ENCODE measurements at regions not wholly inside any gene's neighbourhood (a gene's known extent, or its start where the extent isn't known, plus 50 kb on each side); places are given as distances from the start of the nearest gene placed in this dataset.
"Not testable (repeated sequence)": the region's sequence is repeated elsewhere in the genome, so short reads cannot be mapped to it uniquely, and the experiment has no call there.

DNA sequence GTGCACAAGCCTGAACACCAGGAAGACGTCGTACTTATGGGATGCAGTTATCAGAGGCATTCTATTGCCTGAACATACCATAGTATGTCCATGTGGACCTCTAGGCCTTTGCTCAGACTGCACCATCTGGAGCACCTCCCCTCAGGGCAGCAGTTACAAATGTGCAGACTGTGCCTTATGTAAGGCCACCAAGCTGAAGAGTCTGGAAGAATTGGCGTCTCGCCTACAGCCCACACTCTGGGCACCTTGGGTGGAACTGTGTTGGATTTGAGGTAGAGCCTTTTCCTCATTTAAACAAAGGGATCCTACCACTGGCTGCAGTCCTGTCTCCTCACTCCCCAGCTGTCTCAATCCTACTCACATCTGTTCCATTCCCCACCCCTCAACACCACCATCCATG lies 204.3 kb upstream of the FRMD6 start:
- DNase-seq = no peak

DNA sequence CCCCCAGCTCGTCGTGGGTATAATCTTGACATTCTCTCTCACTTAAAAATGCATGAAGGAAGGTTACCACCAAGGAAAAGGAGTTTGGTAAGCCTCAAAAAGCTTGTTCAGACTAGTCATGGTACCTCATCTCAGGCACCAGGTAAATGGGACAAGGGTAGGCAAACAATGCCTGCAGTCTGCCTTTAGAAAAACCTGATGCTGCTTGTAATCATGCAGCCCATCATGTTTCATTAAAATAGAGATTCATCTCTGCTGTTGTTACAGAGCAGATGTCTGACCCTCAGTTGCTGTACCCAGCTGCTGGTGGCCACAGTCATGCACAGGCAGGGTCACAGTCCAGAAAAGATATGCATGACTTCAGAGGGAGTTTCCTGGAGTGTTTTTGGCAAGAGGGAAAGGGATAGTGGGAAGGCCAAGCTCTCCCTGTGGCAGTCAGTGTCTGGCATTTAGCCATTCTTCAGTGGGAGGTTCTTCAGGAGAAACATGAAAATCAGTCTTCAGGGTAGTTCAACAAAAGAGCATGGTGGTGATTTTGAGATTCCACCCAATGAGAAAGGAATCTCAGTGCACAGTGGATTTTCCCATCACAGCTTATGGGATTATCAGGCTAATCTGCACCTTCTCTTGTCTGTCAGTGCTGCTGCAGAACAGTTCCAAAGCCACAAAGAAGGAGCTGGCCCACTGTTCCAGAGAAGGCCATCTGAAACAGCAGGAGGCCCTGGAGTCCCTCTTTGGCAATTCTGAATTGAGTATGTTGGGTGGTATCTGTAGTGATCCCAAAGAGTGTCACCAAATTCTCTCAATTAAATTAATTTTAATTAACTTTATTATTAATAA lies 202.7 kb upstream of the FRMD6 start:
- no peak for DNase-seq

DNA sequence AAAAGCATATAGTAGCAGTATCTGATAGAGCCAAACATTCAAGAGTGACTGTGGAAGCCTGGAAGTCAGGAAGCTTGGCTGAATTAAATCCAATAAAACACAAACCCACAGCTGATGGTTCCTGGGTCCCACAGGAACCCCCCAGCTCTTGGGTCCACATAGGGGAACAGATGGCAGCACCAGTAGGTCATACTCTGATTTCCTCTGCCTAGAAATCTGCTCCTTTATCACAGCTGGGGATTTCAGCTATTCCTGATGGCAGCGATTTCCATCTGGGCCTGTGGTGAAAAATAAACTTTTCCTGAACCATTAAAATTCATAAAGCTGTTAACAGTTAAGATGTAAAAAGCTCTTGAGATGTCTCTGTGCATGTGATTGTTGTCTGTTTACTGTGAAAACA lies 202.0 kb upstream of the FRMD6 start:
- DNase-seq = no peak

DNA sequence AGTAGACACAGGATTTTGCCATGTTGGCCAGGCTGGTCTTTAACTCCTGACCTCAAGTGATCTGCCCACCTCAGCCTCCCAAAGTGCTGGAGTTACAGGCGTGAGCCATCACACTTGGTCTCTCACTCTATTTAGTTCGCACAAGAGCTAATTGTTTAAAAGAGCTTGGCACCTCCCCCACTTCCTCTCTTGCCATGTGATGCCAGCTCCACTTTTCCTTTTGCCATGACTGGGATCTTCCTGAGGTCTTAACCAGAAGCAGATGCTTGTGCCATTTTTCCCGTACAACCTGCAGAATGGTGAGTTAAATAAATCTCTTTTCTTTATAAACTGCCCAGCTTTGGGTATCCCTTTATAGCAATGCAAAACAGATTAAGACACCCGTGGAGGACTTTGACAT lies 200.1 kb upstream of the FRMD6 start:
- no peak for DNase-seq

DNA sequence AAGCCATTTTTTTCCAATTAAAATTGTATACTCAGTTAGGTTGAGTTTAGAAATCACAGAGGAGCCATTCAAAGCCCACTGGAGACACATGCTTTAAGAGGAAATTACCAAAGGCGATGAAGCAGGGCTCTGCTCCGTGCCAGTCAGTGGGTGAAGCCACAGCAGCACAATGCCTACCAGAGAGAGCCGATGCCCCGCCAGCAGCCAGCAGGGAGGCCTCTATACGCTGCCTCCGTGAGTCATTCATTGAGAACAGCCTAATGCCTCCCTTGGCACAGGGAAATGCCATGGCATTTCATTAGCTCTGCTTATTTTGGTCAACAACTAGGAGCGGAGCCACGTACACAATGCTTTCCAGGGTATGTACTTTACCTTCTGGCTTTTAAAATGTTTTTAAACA lies 197.8 kb upstream of the FRMD6 start:
- no peak for DNase-seq

DNA sequence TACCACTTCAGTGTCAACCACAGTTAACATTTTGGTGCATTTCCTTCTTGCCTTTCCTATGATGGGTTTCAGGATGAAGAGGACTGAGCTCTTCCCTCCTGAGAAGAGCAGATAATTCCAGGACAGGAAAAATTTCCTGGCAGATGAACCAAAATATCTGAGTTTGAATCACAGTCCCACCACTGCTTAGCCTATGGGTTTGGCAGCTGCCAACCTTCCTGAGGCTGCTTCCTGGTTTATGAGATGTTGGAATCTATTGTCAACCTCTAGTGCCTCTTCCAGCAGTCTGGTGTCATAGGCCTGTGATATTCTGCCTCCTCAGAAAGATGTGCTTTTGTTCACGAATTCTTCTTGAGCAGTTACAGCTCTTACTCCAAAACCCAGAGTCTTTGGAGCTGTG lies 197.4 kb upstream of the FRMD6 start:
- no peak for DNase-seq

DNA sequence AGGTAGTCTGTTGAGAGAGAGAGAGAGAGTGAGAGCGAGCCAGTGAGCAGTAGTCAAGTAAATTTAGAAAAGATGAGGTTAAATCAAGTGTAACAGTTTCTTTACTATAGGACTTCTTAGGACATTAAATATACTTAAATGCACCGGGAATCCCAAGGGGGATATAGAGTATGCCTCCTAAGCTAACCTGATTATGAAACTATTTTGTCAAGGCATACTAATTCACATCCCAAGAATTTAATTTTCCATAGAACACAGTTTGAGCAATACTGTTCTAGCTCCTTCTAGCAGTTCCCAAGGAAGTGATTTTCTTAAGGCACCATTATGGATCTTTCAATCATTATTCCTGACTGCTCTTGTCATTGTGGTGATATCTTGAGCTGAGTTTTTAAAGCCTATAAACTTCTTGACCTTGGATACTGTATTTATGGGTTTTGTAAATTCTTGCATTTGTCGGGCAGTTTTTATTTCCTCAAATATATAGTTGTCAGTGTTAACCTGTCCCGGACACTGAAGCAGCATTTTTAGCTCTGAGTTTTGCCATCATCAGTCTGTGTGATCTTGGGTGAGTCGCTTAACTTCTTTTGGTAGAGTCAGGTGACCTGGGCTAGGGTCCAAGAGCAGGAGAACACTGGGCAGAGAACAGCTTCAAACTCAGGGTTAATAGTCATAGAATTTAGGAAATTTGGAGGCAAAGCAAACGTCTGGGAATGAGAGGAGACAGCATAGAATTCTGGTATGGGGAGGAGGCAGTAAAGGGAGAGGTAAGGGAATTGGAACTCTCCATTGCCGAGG lies 196.5 kb upstream of the FRMD6 start:
- DNase-seq = no peak

DNA sequence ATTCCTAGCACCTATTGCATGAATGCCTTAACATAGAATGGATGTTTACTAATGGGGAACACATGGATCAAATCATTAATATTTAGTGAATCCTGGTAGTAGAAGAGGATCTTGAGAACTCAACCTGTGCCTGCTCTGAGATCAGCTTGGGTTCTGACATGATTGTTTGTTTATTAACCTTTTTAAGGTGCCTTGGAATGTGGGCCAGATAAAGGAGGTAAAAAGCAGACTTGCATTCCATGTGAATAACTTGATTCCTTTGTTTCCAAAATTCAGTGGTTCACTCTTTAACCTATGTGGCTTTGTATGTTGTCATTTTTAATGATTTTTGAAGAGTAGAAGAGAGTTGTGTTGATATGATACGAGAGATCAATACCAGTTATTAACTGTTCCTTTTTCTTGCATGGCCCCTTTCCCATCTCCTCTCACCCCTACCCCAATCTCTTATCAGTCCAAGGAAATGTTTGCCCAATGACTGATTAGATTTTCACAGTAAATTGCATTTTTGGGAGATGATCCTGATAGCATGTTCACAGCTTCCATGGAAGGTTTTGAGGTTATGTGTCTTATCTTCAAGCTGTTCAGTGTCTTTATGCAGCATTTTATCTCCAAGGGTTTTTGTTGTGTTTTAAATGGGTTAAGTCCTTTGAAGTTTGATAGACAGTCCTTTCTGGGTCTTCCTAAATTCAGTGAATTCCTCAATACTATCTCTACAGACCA lies 193.7 kb upstream of the FRMD6 start:
- DNase-seq = no peak

DNA sequence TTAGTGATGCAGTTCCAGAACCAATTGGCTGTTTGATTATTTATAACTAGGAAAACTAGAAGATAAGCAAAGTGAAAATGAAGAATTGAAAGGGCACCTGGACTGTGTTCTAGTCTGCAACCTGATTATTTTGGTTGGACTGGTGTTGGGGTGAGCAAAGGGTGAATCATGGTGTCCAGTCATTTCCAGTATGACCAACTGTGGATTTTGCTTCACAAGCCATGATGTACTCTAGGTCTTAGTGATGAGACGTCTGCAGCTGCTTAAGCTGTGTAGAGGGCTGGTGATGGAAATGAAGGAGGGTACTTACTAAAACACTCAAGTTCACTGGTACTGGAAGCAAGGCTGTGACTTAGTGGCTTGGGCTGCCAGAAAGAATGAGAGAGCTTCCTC lies 193.2 kb upstream of the FRMD6 start:
- no peak for DNase-seq

DNA sequence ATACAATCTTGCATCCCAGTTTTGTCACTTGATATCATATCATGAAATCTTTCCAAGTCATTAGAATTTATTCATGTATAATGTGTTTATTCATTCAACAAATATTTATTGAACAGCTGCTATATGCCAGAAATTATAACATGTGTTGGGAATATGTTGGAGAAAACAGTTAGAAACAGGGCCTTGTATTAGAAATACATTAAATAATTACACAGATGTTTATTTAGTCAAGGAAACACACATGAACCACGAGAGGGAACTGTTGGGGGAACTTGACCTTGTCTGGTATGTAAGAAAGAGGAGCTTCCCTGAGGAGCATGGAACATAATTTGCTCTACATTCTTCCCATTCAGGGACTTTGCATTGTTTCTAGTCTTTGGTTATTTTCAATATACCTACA lies 191.7 kb upstream of the FRMD6 start:
- DNase-seq = no peak

DNA sequence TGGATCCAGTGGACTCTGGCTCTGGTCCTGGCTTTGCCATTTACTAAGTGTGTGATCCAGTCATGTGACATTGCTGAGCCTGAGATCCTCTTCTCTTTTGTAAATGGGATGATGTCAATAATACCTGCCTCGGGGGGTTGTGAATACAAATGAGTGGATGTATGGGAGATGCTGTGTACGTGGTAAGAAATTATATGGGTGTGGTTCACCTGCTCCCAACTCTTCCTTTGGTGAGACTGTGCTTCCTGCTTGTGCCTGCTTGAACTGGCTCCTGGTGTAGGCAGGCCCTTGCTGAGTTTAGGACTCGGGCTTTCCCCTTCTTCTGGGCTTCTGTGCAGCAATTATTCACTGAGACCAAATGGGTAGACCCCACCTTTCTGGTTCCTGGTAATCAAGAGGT lies 189.5 kb upstream of the FRMD6 start:
- no peak for DNase-seq

DNA sequence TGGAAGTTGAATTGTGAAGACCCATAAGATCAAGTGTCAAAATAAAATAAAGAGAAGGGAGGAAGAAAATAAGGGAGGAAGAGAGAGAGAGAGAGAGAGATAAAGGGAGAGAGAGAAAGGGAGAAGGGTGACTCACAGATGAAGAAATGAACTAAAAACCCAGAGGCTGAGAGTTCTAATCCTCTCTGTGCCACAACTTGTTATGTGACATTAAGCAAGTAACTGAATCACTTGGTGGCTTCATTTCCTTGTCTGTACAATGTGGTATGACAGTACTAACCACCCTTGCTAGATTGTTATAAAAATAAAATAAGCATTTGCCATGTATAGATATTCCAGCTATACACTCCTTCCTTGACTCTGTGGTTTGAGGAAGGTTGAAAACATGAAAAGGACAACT lies 189.0 kb upstream of the FRMD6 start:
- no peak for DNase-seq

DNA sequence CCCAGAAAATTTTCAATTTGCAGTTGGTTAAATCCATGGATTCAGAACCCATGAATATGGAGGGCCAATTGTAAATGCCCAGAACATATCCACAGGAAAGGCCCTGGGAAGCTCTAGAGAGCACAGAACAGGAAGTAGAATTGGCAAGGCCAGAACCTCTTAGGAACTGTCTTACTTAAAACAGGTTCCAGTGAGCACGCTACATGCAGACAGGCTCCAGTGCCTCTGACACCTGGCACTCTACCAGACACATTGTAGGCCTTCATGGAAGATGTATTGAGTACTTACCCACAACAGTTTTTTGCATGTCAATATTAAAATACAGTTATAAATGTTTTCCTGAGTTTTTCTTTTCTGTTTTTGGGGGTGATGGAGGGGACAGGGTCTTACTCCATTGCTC lies 188.2 kb upstream of the FRMD6 start:
- no peak for DNase-seq

DNA sequence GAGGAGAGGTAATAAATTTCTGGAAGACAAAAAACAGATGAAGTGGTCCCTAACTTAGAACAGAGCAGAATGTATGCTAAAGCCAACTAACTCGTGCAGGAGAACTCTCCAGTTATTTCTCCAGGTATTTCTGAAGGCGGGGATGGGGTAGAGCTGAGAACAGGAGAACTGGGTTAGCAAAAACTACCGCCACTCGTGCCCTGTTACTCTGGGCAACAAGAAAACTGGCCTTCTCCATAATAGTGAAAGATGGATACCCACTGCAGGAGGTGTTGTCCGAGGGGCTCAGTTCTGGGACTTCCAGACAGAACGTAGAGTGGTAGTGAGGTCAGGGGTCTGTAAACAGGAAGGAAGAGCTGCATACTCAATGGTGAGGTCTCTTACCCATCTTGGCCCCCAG lies 187.3 kb upstream of the FRMD6 start:
- no peak for DNase-seq

DNA sequence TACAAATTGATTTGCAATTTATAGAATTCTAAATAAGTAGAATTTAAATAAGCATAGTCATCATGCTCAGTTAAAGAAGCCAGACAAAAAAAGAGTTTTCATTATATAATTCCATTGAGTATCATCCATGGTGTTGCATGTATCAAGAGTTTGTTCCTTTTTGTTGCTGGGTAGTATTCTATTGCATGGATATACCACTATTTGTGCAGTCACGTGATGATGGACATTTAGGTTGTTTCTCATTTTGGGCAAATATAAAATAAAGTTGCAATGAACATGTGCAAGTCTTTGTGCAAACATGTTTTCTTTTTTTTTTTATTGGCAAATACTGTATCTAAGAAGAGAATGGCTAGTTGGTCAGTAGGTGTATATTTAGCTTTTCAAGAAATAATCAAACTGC lies 186.2 kb upstream of the FRMD6 start:
- no peak for DNase-seq

DNA sequence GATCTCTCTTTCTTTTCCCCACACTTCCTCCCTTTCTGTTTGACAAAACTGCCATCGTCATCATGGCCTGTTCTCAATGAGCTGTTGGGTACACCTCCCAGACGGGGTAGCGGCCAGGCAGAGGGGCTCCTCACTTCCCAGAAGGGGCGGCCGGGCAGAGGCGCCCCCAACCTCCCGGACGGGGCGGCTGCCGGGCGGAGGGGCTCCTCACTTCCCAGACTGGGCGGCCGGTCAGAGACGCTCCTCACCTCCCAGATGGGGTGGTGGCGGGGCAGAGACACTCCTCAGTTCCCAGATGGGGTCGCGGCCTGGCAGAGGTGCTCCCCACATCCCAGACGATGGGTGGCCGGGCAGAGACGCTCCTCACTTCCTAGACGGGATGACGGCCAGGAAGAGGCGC lies 184.3 kb upstream of the FRMD6 start:
- DNase-seq = not testable (repeated sequence)

DNA sequence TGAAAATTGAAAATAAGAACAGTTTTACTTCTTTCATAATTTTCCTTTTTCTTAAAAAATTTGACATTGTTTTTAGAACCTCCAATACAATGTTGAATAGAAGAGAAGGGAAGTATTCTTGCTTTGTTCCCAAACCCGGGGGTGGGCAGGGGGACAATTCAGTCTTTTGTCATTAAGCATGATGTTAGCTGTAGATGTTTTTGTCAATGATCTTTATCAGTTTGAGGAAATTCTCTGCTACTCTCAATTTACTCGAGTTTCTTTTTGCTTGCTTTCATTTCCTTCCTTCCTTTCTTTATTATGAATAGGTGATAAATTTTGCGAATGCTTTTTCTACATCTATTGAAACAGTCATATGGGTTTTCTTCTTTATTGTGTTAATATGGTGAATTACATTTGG lies 183.2 kb upstream of the FRMD6 start:
- no peak for DNase-seq

DNA sequence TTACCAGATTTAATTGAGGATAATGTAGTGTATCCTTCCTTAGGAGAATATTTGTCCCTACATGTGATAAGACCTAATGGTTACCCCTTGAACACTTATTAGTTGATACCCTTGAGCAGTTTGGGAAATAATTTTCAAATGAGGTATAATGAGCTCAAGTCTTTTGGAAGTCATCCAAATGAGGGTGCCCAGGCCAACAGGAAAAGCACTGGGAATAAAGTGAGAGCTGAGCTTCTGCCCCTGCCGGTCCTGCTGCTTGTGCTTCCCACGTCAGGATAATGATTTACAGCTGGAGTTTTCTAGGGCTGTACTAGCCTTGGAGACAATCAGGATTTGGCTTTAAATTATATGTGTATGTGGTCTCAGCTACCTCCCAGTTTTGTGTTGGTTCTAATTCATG lies 178.8 kb upstream of the FRMD6 start:
- no peak for DNase-seq

DNA sequence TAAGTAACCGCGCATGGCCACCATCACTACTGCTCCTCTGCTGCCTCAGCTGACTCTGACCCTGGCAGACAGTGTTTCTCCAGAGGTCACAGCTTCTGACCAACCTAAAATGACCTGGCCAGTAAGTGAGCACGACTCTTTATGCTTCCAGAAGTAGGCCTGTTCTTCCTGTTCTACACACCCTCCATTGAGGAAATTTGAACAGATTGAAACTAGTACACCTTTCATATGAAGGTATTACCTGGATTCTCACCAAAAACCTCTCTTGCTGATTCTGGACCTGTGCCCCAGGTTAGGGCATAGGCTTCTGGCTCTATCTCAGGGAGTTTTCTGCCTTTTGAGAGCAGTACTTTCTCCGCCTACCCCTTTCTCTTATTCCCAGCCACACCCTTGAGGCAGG lies 178.4 kb upstream of the FRMD6 start:
- no peak for DNase-seq

DNA sequence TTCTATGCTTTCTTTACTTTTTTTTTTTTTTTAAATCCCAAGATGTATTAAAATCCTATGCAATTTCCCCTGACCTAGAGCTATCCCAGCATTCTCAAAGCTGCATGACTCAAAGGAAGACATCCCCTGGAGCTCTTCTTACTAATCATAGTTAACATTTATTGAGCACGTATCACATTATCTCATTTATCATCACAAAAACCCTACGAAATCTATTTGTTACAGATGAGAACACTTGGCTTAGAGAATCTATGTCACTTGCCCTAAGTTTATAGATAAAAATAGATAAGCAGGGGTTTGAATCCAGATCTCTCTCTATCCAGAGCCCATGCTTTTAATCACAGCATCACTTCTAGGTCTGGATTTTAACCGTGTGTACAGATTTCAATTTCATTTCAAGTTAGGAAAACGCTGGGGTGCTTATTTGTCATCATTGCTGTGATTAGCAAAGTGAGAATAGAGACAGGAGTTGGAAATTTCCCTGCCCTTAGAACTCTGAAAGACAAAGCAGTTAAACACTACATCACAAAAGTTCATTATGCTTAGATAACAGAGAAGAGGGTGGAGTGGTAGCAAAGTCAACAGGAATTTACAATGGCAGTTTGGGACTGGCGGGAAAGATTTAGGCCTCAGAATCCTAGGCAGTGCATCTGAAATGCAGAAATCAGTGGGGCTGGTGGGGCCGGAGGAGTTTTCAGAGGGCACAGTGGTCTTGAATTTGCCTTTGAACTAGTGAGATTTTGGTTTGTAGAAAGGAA lies 177.7 kb upstream of the FRMD6 start:
- DNase-seq = no peak

DNA sequence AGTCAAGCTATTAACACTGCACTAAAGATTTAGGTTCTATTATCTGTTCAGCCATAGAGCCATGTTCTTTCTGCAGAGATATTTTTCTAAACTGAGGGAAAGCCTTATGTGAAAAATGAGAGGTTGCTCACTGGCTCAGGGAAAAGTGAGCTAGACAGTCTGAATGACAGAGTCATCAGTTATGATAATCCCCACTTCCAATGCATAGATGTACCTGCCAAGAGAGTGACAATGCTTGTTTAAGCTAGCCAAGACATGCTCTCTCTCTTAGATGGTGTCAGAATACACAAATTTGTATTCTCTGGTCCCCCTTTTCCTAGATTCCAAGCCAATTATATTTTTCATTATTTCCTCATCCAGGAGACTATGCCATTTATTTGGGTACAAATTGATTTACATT lies 176.9 kb upstream of the FRMD6 start:
- no peak for DNase-seq

DNA sequence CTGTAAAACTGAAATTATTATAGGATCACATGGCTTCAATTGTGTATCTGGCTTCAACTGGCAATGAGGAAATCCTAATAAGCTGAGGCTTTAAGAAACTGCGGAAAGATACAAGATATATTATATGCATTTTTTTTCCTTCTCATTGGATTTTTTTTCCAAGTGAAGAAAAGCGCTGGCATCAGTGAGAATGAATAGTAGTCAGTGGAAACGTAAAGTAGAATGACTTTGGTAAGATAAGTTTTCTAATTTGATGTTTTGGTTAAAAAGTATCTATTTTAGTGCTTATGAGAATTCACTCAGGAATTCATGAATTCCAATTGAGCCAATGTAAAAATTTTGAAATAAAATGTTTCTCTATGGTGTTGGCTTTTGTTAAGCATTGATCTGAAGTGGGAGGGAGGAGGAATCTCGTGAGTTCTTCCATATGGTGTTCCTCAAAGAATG lies 173.5 kb upstream of the FRMD6 start:
- DNase-seq = no peak
